ENCODE measurements at regions not wholly inside any gene's neighbourhood (a gene's known extent, or its start where the extent isn't known, plus 50 kb on each side); places are given as distances from the start of the nearest gene placed in this dataset.
"Not testable (repeated sequence)": the region's sequence is repeated elsewhere in the genome, so short reads cannot be mapped to it uniquely, and the experiment has no call there.

DNA sequence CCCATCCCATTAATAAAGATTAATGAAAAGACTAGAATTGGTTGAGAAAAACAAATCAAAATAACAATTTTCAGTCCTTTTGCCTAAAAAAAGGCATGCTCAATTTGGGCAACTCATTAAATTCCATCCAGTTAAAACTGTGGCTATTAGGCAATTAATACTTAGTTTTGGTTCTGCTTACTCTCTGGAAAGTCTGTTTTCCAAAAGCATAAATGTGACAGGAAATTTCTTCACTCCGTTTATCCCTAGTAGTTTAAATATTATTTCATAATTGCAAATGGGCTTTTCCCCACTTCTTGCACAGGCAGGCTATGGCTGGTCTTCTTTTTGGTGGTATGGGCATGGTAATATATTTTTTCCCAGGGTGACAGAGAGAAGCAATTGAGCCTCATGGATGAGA is 373.3 kb upstream of the KLF4 start:
- DNase-seq, result peak in 3 of 4 experiments; percentile 24 to 71 (median 61)

DNA sequence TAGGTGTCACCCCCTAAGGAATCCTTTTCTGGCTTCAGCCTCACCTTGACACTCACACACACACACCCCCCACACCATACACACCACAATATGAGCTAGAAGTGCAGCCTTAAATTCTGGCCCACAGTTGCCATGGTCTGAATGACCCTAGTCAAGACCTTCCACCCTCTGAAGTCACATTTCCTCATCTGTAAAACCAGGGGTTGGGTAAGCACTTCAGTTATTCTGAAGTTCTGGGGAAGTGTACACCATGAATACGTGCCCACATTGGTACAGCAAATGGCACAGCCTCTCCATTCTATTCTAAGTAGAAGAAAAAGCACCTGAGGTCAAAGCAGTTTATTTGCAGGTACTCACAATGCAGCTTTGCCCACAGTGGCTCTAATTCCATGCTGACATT is 372.8 kb upstream of the KLF4 start:
- DNase-seq, result peak; percentile 43 to 80 (median 65)

- no peak for DNase-seq
These were observed 371.5 kb upstream of the KLF4 start for GRCh38 chr9:107861075-107861474.

DNA sequence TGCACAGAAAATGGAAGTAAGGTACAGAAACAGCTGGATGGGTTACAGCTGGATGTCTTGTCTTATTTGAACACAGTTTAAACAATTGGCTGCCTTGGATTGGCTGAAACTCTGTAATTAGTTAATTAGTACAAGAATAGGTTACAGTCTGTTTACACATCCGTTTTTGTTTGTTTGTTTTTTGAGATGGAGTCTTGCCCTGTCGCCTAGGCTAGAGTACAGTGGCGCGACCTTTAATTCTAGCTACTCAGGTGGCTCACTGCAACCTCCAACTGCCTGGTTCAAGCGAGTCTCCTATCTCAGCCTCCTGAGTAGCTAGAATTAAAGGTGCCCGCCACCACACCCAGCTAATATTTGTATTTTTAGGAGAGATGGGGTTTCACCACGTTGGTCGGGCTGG is 368.7 kb upstream of the KLF4 start:
- DNase-seq, result no peak

- no peak for DNase-seq
These were observed 367.1 kb upstream of the KLF4 start for GRCh38 chr9:107856633-107857032.

DNA sequence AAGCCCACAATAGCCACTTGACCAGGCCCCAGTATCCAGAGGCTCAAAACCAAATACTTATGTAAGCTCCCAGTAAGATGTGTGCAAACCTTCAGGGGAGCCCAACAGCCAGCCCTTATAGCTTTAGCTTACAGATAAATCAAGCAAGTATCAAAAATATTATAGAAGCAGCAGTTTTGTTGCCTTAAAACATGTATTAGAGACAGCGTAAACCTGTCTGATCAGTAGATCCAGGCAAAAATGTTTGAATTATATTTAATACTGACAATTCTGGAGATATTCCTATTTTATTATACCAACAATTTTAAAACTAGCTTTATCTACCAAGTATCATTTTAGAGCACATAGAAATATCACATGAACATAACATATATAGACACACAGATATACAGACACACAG is 365.6 kb upstream of the KLF4 start:
- no peak for DNase-seq

DNA sequence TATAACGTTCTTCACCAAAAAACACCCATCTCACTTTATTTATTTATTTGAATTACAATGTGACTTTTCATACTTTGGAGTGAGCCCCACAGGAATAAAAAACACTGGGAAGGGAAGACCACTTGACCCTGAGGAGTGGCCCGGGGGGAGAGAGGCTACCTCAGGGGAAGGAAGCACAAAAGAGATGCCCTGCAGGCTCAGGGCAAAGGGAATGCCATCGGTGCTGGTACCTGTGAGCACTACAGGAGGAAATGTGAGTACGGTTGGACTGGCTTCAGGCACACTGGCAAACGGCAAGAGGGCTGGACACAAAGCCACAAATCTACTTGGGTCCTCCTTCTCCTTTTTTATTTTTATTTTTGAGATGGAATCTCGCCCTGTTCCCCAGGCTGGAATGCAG is 363.9 kb upstream of the KLF4 start:
- no peak for DNase-seq

DNA sequence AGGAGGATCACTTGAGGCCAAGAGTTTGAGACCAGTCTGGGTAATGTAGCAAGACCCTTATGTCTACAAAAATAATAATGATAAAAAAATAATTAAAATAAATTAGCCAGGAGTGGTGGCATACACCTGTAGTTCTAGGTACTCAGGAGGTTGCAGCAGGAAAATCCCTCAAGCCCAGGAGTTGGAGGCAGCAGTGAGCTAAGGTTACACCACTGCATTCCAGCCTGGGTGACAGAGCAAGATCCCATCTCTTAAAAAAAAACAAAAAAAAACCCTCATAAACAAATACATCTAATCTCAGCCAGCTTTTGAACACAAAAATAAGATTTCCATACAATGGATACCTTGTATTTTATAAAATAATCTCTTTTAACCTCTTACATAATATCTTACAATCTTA is 363.3 kb upstream of the KLF4 start:
- no peak for DNase-seq

DNA sequence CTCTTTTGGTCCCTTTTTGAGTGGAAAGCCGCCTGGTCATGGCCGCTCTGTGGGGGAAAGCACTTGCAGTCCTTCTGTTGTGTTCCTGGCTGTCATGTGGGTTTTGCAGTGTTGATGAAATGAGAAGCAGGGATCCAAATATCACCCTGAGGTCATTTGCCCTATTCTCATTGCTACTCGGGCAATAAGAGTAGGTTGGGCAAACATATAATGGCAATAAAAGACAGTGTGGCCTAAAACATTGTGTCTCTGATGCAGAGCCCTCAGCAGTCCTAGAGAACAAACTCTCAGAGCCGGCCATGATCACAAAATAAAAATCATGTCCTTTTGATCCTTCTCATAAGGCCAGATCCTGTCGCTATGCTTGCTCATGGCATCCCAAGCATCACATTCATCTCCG is 361.1 kb upstream of the KLF4 start:
- no peak for DNase-seq

GRCh38 chr9:107847978-107848964 is 358.7 kb upstream of the KLF4 start:
- DNase-seq, result peak in 3 of 4 experiments; percentile 39 to 76 (median 75)

GRCh38 chr9:107842530-107842929 is 353.0 kb upstream of the KLF4 start:
- peak in 2 of 4 experiments; percentile 23 to 25 for DNase-seq

- DNase-seq, result peak; percentile 34 to 82 (median 64)
These were observed 351.5 kb upstream of the KLF4 start for GRCh38 chr9:107841076-107841475.

DNA sequence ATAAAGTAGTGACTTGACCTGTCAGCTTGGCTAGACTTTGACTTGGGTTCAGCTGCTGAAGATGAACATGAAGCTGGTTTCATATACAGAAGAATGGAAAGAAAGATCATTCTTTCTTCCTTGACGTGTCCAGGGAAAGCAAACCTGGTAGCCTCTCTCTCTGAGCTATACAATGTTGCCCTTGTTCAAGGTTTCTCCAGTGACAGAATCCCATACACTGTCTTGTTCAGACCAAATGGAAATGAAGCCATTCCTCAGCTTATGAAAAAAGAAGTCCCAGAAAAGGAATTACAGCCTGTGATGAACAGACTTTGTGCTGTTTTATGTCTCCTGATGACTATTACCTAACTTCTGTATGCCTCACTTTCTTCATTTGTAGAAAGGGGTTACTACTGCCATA is 349.8 kb upstream of the KLF4 start:
- no peak for DNase-seq

DNA sequence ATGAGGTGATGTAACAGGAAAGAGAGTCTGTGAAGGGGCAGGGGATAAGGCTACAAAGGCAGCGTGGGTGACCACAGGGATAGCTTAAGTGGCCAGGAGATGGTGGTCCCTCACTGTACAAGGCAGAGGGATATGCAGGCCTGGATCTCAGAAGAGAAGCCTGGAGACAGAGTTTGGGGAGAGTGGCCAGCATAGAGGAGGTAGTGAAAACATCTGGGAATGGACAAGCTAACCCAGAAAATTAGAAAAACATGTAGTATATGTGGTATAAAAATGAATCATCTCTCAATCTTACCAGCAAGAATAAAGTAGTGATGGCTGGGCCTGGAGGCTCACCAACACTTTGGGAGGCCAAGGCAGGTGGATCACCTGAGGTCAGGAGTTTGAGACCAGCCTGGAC is 349.2 kb upstream of the KLF4 start:
- no peak for DNase-seq

DNA sequence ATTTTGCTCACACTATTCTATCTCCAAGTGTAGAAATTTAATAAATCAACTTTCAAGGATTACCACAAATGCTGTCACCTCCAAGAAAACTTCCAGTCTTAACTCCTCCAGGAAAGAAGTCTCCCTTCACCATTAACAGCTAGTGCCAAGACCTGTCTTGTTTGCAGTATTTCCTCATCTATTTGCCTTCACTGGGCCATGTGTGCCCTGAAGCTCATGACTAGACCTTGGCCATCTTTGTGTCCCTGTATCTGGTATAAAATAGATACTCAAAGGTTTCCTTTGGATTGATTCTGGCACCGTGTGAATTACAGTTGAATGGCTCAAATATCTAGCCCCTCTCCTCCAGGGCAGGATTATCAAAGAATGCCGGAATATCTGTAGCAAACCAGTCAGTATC is 346.7 kb upstream of the KLF4 start:
- DNase-seq, result no peak

DNA sequence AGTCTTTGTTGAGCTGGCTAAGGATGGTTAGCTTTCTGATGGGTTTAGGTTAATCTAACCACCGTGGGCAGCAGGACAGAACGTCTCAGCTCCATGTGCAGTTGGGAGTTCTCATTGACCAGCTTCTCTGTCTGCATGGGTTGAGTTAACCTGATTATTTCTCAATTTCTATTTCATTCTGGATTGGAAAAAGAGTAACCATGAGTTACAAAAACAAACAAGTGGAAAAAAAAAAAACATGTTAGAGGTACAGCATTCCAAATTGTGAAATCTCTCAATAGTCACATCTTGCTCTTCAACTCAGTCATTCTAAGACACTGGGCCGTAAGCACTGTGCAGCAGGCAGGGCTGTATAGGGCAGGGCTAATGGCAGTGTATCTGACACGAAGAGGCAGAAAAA is 343.7 kb upstream of the KLF4 start:
- DNase-seq, result no peak

GRCh38 chr9:107832871-107833270 is 343.3 kb upstream of the KLF4 start:
- DNase-seq, result no peak

GRCh38 chr9:107830479-107830878 is 340.9 kb upstream of the KLF4 start:
- no peak for DNase-seq

DNA sequence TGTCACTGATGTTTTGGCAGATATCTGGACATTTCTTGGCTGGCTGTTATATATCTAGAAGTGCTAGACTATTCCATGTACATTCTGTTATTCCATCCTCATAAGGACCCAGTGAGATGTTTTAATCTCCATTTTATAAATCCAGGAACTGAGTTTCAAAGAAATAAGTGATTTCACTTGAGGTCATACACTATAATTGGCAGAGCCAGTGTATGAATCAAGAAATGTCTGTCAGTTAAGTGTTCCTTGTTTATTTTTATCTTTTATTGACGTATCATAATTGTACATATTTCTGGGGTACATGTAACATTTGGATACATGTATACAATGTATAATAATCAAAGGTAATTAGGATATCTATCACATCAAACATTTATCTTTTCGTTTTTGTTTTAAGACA is 338.3 kb upstream of the KLF4 start:
- no peak for DNase-seq

GRCh38 chr9:107827304-107827703 is 337.7 kb upstream of the KLF4 start:
- no peak for DNase-seq

- not testable (repeated sequence) for DNase-seq
These were observed 337.1 kb upstream of the KLF4 start for GRCh38 chr9:107826688-107826983.

GRCh38 chr9:107824556-107824955 is 335.0 kb upstream of the KLF4 start:
- DNase-seq, result no peak

GRCh38 chr9:107819772-107820565 is 330.4 kb upstream of the KLF4 start:
- DNase-seq, result no peak

- DNase-seq, result not testable (repeated sequence)
These were observed 328.9 kb upstream of the KLF4 start for GRCh38 chr9:107818503-107818829.
